ENCODE measurements at regions not wholly inside any gene's neighbourhood (a gene's known extent, or its start where the extent isn't known, plus 50 kb on each side); places are given as distances from the start of the nearest gene placed in this dataset.
"Not testable (repeated sequence)": the region's sequence is repeated elsewhere in the genome, so short reads cannot be mapped to it uniquely, and the experiment has no call there.

DNA sequence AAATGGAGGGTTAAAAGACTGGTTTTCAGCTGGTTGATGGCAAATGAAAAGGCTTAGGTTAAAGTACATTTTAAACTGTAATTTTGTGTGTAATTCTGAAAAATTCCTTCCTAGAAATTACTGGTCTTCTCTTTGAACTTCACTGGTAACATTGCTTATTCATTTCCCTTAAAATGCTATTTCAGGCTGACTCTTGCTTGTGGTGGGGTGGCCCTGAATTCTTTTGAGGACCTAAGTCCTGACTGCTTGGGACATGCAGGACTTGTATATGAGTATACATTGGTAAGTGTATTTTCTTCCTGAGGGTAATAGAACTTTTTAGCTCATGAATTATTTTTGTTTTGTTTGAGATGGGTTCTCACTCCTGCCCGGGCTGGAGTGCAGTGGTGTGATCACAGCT is 63.0 kb upstream of the ERV3-1 start:
- TF ChIP-seq, protein P1, sequence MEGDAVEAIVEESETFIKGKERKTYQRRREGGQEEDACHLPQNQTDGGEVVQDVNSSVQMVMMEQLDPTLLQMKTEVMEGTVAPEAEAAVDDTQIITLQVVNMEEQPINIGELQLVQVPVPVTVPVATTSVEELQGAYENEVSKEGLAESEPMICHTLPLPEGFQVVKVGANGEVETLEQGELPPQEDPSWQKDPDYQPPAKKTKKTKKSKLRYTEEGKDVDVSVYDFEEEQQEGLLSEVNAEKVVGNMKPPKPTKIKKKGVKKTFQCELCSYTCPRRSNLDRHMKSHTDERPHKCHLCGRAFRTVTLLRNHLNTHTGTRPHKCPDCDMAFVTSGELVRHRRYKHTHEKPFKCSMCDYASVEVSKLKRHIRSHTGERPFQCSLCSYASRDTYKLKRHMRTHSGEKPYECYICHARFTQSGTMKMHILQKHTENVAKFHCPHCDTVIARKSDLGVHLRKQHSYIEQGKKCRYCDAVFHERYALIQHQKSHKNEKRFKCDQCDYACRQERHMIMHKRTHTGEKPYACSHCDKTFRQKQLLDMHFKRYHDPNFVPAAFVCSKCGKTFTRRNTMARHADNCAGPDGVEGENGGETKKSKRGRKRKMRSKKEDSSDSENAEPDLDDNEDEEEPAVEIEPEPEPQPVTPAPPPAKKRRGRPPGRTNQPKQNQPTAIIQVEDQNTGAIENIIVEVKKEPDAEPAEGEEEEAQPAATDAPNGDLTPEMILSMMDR (IDR thresholded peaks at IDR 0.05) = not testable (repeated sequence)
- TF ChIP-seq POLR2A (IDR thresholded peaks at IDR 0.05) = not testable (repeated sequence)

Measured in lower leg skin (tissue), 3 donors.